SK-N-SH (cell line): ENCODE measurements at regions not wholly inside any gene's neighbourhood (a gene's known extent, or its start where the extent isn't known, plus 50 kb on each side); places are given as distances from the start of the nearest gene placed in this dataset.

ENCODE experiments used
- CTCF ChIP-seq: fragments of 200-600 bp; sonication (generic); IDR thresholded peaks from 2 replicates; pipeline ENCODE4 v1.6.1; 2017; ENCODE audit warnings: antibody characterized with exemption, mild to moderate bottlenecking, moderate library complexity
- FOXM1 ChIP-seq: IDR thresholded peaks from 2 replicates; pipeline ENCODE4 v1.4.0; 2012; ENCODE audit warnings: low read depth, mild to moderate bottlenecking

- no peak for TF ChIP-seq CTCF
- no peak for TF ChIP-seq FOXM1
Measured at GRCh38 chr1:4224684-4225467, 324.8 kb upstream of the C1orf174 start.
